HepG2 (cell line): ENCODE measurements at regions not wholly inside any gene's neighbourhood (a gene's known extent, or its start where the extent isn't known, plus 50 kb on each side); places are given as distances from the start of the nearest gene placed in this dataset.

Source experiments
- EP300 ChIP-seq, 3 experiments: sonication (generic) in 1 of 3; formaldehyde crosslinking in 1 of 3; IDR thresholded peaks; 2 replicates each; pipeline versions ENCODE4 v1.5.1 to v1.6.1; 2011 to 2020; ENCODE audit warnings: low read depth in 2 of 3, low read length in 2 of 3, borderline replicate concordance in 1 of 3, improper control_type of control experiment in 1 of 3, mild to moderate bottlenecking in 1 of 3, missing genetic modification reagents in 1 of 3, moderate library complexity in 1 of 3
- NR2F6 ChIP-seq, 2 experiments: IDR thresholded peaks; 2 replicates each; pipeline ENCODE4 v1.6.1; 2016; ENCODE audit warnings: antibody characterized with exemption in 1 of 2, mild to moderate bottlenecking in 1 of 2
- RNF2 ChIP-seq: fragments of 450-650 bp; conservative IDR thresholded peaks from 2 replicates; pipeline ENCODE4 v1.6.1; 2016; ENCODE audit warnings: low read depth
- TBP ChIP-seq: sonication (generic); formaldehyde crosslinking; IDR thresholded peaks from 2 replicates; pipeline ENCODE4 v1.5.0; 2020; ENCODE audit warnings: missing genetic modification reagents
- ZNF256 ChIP-seq: sonication (generic); formaldehyde crosslinking; conservative IDR thresholded peaks from 2 replicates; pipeline ENCODE4 v1.4.0; 2020; ENCODE audit warnings: missing genetic modification reagents
- TF ChIP-seq, protein P1 (sequence below): sonication (generic); formaldehyde crosslinking; IDR thresholded peaks from 2 replicates; pipeline ENCODE4 v1.4.0; 2020; ENCODE audit warnings: low read depth, mild to moderate bottlenecking, missing genetic modification reagents
- TF ChIP-seq, protein P2 (sequence below): sonication (generic); formaldehyde crosslinking; IDR thresholded peaks from 2 replicates; pipeline ENCODE4 v1.4.0; 2020; ENCODE audit warnings: missing genetic modification reagents
- TF ChIP-seq, protein P3 (sequence below), 2 experiments: IDR thresholded peaks; 2 replicates each; pipeline ENCODE4 v1.6.1; 2011 to 2012; ENCODE audit warnings: low read length in 2 of 2, borderline replicate concordance in 1 of 2, low read depth in 1 of 2, mild to moderate bottlenecking in 1 of 2, moderate library complexity in 1 of 2

DNA sequence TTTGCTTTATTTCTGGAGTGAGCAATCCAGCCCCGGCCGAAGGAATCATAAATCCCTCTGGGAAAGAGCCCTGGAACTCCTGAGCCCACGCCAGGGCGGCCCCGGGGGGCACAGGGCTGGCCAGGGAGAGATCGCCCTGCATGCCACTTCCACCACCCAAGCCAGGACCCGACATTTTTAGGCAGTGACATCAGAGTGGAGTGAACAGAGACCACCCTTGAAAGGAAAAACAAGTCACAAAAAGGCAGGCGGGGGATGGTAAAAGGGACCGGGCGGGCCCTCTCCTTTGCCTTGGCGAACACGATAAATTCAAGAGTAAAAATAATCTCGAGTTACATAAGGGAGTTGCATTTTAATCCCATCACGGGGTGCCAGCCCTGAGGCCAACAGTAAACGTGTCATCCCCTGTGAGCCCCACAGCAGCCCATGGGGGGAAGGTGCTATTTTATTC lies 284.1 kb downstream of the C16orf95 start:
- no peak for TF ChIP-seq EP300 (IDR thresholded peaks at IDR 0.05; ENCODE audit: low read depth in 2 of 2, low read length in 2 of 2)
- no peak for TF ChIP-seq EP300 (CRISPR knock-in tag; IDR thresholded peaks at IDR 0.05; ENCODE audit: borderline replicate concordance)
- TF ChIP-seq, protein P1, sequence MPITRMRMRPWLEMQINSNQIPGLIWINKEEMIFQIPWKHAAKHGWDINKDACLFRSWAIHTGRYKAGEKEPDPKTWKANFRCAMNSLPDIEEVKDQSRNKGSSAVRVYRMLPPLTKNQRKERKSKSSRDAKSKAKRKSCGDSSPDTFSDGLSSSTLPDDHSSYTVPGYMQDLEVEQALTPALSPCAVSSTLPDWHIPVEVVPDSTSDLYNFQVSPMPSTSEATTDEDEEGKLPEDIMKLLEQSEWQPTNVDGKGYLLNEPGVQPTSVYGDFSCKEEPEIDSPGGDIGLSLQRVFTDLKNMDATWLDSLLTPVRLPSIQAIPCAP (CRISPR knock-in tag), result no peak
- no peak for TF ChIP-seq RNF2
- no peak for TF ChIP-seq NR2F6 (IDR thresholded peaks at IDR 0.05)
- no peak for TF ChIP-seq NR2F6 (CRISPR knock-in tag; IDR thresholded peaks at IDR 0.05)
- TF ChIP-seq, protein P2, sequence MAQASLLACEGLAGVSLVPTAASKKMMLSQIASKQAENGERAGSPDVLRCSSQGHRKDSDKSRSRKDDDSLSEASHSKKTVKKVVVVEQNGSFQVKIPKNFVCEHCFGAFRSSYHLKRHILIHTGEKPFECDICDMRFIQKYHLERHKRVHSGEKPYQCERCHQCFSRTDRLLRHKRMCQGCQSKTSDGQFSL, result no peak
- TF ChIP-seq, protein P3, sequence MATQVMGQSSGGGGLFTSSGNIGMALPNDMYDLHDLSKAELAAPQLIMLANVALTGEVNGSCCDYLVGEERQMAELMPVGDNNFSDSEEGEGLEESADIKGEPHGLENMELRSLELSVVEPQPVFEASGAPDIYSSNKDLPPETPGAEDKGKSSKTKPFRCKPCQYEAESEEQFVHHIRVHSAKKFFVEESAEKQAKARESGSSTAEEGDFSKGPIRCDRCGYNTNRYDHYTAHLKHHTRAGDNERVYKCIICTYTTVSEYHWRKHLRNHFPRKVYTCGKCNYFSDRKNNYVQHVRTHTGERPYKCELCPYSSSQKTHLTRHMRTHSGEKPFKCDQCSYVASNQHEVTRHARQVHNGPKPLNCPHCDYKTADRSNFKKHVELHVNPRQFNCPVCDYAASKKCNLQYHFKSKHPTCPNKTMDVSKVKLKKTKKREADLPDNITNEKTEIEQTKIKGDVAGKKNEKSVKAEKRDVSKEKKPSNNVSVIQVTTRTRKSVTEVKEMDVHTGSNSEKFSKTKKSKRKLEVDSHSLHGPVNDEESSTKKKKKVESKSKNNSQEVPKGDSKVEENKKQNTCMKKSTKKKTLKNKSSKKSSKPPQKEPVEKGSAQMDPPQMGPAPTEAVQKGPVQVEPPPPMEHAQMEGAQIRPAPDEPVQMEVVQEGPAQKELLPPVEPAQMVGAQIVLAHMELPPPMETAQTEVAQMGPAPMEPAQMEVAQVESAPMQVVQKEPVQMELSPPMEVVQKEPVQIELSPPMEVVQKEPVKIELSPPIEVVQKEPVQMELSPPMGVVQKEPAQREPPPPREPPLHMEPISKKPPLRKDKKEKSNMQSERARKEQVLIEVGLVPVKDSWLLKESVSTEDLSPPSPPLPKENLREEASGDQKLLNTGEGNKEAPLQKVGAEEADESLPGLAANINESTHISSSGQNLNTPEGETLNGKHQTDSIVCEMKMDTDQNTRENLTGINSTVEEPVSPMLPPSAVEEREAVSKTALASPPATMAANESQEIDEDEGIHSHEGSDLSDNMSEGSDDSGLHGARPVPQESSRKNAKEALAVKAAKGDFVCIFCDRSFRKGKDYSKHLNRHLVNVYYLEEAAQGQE (IDR thresholded peaks at IDR 0.05; ENCODE audit: borderline replicate concordance in 1 of 2, low read depth in 1 of 2, low read length in 2 of 2), result no peak
- no peak for TF ChIP-seq ZNF256 (CRISPR knock-in tag)
- TF ChIP-seq TBP (CRISPR knock-in tag), result no peak
